ENCODE measurements at regions not wholly inside any gene's neighbourhood (a gene's known extent, or its start where the extent isn't known, plus 50 kb on each side); places are given as distances from the start of the nearest gene placed in this dataset.

DNA sequence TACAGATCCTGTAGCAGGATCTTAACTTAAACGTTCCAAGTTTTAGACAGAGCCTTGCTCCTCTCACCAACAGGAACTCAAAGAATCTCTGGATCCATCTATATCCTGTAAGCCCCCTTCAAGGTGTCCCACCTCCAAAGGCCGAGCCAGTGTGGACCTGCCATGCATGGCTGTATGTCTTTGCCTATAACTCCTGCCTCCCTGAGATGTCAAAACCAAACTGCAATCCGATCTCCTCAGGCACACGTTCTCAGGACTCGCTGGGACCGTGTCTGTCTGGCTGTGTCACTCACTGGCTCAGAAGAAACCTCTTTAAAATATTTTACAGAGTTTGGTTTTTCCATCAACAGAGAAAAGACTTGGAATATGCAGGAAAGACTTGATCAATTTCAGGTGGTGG lies 51.4 kb upstream of the FAM20C start:
- Histone ChIP-seq H3K4me1 (ENCODE audit: control insufficient read depth, insufficient read depth, low read length) (peaks cover 16% of the 10 kb centered on the region), H3K27me3 (ENCODE audit: control insufficient read depth, insufficient read depth, low read length) (no peaks in the 10 kb centered on the region), H3K4me3 (ENCODE audit: low read depth, low read length) (no peak overlapping the region), H3K36me3 (ENCODE audit: control insufficient read depth, insufficient read depth, low read length) (peaks cover 5% of the 10 kb centered on the region), H3K9me3 (ENCODE audit: control insufficient read depth, insufficient read depth, low read length) (no peaks in the 10 kb centered on the region), H3K27ac (ENCODE audit: low read depth, low read length) (no peak overlapping the region)
- 80% methylated on average over 5 of the region's 6 CpGs for WGBS (ENCODE audit: insufficient coverage)
- DNase-seq (ENCODE audit: low read depth in 4 of 6, low spot score in 6 of 6): no peak

GRCh38 chr7:142248-142941 lies 50.0 kb upstream of the FAM20C start:
- Histone ChIP-seq H3K36me3 (ENCODE audit: control insufficient read depth, insufficient read depth, low read length) (peaks cover 5% of the 10 kb centered on the region), H3K27me3 (ENCODE audit: control insufficient read depth, insufficient read depth, low read length) (no peaks in the 10 kb centered on the region), H3K4me3 (ENCODE audit: low read depth, low read length) (no peak overlapping the region), H3K9me3 (ENCODE audit: control insufficient read depth, insufficient read depth, low read length) (no peaks in the 10 kb centered on the region), H3K4me1 (ENCODE audit: control insufficient read depth, insufficient read depth, low read length) (peaks cover 16% of the 10 kb centered on the region), H3K27ac (ENCODE audit: low read depth, low read length) (peak overlapping the region; percentile 67)
- peak in 2 of 6 donors; percentile 57 to 71 for DNase-seq (ENCODE audit: low read depth in 4 of 6, low spot score in 6 of 6)
- 69% methylated on average over 9 of the region's 12 CpGs for WGBS (ENCODE audit: insufficient coverage)
